NCI-H69 (cell line): ENCODE measurements at regions not wholly inside any gene's neighbourhood (a gene's known extent, or its start where the extent isn't known, plus 50 kb on each side); places are given as distances from the start of the nearest gene placed in this dataset.
A peak's percentile ranks its signal among the peaks of the same experiment; 100 is the strongest.

Source experiments
- DNase-seq: peaks from one replicate; lab custom pipeline; 2025; lab: John Stamatoyannopoulos, UW

DNA sequence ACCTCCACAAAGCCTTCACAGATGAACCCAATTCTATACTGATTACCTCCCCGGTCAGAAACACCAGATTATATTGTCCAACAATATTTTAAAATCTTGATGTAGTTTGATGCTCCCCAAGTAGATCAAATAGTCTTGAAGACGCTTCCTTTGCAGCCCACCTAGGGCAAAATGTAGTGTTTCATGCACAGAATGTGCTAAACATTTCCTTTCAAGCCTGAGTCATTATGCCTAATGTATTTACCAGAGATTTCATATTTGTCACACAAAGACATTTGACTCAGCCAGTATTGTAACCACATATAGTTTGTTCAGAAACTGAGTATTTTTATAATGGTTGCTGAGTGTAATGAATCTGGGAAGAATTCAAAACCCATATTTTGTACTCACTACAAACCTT lies 1396.8 kb downstream of the LRRC4C start:
- no peak for DNase-seq

DNA sequence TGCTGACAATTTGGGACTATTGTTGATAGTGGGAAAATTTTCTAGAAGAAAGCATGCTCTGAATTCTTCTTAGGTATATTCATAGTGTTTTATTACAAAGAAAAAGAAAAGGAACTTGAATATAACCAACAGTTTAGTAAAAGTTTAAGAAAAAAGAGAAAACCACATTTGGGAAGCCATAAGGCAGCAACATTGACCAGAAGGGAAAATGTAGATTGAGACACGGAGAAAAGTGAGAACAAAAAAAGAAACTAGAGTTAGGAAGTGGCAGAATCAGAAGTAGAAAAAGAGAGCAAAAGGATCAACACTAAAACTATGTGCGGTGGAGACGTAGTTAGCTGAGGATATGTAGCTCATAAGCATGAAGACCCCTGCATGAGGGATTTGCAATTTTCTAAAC lies 1398.2 kb downstream of the LRRC4C start:
- no peak for DNase-seq

DNA sequence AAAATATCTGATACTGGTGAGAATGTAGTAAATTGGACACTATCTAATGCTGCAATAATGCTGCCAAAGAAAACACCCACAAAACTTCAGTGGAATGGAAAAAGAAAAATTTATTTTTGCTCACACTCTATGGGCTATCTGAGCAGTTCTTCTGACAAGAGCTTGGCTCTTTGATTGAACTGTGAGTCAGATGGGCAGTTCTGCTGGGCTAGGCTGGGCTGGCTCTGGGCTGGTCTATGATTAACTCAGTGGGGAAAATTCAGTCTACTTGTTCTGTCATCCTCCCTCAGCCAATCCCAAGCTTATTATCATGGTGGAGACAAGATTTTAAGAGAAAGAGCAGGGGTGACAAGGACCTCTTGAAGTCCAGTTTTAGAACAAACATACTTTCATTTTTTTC lies 1404.8 kb downstream of the LRRC4C start:
- no peak for DNase-seq

DNA sequence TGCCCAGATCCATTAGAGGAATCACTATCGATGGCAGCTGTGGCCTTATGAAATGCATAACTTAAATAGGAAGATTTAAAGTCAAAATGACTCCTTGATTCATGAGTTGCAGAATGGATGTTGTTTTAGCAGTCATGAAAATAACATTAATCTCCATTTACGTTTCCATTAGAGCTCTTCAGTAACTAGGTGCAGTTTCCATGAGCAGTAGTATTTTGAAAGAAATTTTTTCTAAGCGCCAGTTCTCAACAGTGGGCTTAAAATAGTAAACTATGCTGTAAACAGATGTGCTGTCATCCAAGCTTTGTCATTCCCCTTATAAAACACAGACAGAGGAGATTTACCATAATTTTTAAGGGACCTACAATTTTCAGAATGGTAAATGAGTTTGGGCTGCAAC lies 1414.1 kb downstream of the LRRC4C start:
- DNase-seq: no peak

DNA sequence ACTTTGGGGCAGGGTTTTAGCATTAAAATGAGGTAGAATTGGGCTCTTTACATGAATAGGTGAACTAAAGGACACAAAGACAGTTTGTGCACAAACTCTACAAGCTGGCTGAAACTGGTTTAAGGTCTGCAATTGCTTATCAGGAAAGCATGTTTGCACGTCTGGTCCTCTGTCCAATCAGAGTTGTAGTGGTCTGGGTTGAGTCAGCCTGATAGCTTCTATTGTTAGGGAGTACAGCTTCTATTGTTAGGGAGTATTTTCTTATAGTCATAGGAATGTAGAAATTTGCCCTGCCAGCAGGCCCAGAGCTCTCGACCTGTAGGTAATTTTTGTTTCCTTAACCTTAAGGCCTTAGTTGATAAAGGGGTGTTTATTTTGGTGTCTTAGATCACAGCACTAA lies 1422.4 kb downstream of the LRRC4C start:
- no peak for DNase-seq

DNA sequence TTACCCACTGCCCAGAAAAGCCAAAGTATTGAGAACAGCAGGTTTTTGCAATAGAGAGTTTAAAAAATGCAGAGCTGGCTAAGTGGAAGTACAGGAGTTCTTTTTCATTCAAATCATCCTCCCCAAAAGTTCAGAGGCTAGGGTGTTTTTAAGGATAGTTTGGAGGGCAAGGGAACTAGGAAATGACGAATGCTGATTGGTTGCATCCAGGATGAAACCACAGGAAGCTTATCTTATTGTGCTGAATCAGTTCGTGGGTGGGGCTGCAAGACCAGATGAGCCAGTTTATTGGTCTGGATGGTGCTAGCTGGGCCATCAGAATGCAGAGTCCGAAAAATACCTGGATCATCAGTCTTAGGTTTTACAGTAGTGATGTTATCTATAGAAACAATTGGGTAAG lies 1427.1 kb downstream of the LRRC4C start:
- no peak for DNase-seq

DNA sequence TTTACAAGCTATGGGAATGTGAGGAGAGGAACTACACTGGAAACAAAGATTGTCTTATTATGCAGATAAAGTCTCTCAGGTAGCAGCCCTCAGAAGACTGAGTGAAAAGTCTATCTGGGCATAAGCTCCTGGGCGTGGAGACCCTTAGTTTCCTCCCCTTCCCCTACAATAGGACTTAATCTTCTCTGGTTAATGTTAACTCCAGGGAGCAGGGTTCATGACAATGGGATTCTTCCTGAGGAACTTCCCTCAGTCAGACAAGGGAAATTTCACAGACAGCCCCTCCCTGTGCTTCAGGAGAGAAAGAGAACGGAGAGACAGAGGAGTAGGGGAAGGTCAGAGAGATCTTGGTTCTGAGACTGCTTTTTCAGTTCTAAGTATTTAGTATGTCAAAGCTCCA lies 1428.6 kb downstream of the LRRC4C start:
- DNase-seq: no peak

DNA sequence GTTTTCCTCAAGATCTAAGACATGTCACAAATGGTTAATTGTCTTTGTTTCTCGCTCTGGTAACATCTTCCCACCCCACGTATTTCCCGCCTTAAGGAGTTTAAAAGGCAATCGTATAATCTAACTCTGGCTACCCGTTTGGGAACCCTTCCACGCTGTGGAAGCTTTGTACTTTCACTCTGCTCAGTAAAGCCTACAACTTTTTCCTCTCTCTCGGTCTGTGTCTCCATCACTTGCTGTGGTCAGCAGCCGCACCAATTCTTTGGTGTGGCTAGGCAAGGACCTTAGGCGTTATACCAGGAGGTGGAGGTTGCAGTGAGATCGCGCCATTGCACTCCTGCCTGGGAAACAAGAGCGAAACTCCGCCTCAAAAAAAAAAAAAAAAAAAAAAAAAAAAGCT lies 1430.1 kb downstream of the LRRC4C start:
- DNase-seq: no peak

DNA sequence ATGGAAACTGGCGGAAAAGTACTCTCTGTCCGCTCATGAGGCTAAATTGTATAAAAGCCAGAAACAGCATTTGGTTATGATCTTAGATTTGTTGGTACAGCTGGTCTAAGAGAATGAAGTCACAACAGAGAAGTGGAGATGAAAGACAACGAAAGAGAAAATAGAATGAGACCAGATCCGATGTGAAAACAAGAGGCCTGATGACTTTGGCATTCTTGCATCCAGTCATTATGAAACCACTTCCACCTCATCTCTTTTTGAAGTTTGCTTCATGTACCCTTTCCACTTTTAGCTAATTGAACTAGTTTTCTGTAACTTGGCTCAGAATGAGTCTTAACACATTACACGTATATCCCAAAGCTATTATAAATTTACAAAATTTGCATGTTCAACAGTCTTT lies 1431.7 kb downstream of the LRRC4C start:
- DNase-seq: no peak

DNA sequence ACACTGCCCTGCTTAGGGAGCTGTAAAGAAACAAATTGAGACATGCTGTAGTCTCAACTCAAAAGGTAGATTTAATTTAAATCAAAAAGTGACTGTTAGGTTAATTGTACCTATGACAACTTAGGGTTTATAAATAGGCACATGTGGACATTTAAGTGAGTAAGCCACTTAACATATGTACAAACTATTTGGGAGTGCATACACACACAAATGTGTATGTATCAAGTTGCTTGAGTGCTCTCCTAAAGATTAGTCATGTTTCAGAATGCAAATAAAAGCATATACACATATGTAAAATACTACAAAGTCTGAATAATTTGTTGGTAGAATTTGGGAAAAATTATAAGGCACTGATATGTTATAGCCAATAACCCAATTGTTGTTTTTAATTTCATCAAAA lies 1435.7 kb downstream of the LRRC4C start:
- DNase-seq: peak; percentile 30

DNA sequence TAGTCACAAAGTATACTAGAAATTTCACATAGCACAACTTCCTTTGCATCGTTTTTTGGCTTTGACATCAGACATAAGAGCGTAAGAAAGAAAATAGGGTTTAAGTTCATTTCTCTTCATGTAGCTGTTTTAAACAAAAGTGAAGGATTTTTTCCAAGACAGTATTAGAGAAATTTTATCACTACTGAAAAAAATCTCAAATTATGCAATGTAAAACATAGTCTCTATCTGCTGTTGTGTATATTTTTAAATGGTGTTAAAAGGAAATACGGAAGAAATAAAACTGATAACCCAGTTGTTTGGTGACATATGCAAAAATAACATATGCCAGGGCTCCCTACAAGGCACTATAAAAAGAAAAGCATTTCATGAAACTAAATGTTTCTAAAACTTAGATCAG lies 1449.4 kb downstream of the LRRC4C start:
- no peak for DNase-seq

DNA sequence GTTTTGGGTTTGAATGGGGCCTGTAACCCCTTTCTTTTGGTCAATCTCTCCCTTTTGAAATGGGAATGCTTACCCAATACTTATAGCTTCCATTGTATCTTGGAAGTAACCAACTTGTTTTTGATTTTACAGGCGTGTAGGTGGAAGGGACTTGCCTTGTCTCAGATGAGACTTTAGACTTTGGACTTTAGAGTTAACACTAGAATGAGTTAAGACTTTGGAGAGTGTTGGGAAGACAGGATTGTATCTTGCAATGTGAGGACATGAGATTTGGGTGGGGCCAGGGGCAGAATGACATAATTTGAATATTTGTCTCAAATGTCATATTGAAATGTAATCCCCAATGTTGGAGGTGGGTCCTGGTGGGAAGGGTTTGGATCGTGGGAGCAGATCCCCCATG lies 1466.9 kb downstream of the LRRC4C start:
- DNase-seq: no peak

DNA sequence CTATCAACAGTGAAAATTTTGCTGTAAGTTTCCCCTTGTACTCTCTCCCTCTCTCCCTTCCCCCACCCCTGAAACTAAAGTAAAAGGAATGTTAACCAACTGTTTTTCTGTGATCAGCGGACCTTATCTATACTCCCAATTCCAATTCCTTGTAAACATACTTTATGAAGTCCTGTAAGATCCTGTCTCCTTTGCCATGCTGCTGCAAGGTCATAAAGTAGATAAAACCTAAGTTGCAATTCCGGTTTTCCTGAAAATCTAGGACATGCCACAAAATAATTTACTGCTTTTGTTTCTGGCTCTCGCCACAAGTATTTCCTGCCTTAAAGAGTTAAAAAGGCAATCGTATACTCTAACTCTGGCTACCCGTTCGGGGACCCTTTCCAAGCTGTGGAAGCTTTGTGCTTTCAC lies 1469.0 kb downstream of the LRRC4C start:
- no peak for DNase-seq

DNA sequence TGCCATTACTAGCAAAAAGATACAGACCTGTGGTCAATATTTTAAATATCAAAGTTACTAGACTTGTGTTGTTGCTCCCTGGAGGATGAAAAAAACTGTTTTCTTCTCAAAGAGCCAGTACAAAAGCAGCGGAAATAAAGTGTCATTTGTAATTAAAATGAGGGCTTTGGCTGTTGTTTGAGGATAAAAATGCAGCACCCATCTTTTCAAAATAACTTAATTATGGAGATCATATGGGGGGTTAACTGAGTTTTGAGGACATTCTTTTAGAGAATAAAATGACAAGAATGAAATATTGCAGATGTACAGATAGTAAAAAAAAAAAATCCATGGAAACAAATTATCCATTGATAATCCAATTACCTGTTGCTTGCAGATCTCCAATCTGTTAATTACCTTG lies 1484.4 kb downstream of the LRRC4C start:
- DNase-seq: no peak

DNA sequence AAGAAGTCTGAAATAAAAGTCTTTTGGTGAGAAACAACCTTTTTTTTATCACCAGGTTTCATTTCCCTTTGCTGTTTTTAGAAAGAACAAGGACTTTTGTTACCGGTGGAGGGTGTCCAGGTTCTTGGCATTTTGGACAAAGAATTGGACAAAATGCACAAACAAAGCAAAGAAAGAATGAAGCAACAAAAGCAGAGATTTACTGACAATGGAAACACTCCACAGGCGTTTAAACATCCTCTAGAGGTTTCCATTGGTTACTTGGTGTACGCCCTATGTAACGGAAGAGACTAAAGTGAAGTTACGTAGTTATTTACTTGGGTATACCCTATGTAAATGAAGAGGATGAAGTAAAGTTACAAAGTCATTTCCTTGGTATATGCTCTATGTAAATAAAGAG lies 1487.0 kb downstream of the LRRC4C start:
- DNase-seq: no peak

DNA sequence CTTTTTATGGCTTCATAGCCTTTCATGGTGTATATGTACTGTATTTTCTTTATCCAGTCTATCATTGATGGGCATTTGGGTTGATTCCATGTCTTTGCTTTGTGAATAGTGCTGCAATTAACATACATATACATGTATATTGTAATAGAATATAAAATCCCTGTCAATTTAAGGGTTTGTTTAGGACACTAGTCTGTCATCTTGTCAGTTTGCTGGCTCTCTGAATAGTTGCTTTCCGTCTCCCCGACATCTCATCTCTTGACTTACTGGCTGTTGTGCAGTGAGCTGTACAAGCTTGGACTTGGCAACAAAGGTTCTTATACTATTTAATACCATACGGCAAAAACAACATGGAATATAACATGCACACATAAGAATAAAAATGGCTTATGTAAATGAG lies 1487.5 kb downstream of the LRRC4C start:
- no peak for DNase-seq

DNA sequence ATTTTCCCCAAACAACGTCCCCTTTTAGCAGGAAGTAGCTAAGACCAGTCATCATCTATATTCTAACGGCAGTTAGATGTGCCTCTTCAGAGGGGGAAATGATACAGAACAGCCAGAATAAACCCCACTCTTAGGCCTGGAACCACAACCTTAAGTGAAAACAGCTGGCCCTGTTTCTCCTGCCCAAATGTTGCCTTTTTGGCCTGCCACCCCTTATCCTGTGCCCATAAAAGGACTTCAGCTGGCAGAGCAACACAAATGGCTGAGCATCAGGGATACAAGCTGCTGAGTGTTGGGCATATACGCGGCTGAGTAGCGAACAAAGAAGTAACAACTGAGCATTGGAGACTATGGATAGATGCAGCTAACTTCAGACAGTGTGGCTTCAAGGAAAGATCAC lies 1491.4 kb downstream of the LRRC4C start:
- DNase-seq: no peak

DNA sequence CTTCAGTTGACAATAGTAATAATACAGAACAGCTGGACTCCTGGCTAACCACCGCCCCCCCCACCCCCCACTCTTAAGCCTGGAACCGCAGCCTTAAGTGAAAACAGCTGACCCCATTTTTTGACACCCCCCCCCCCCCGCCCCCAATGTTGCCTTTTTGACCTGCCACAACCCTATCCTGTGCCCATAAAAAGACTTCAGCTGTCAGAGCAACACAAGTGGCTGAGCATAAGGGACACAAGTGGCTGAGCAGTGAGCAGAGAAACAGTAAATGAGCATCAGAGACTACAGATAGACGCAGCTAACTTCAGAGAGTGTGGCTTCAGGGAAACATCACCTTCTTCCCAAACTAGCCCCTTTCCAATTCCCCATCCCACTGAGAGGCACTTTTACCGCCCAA lies 1493.8 kb downstream of the LRRC4C start:
- DNase-seq: no peak

DNA sequence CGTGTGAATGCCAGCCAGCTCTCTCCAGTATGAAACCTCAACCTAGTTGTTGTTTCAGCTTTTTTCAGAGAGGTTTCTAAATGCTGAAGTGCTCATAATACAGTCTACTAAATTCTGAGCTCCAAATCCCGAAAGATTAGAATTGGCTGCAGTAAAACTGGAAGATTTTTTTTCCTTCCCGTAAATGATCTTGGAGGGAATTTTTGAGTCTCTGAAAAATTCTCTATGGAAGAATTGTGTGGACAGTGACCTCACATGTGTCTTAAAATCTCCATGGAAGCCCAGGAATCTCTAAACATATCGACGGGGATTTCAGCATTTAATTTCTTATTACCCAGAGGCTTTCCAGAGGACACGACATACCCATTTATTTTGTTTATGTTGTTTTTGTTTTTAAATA lies 1499.2 kb downstream of the LRRC4C start:
- DNase-seq: no peak

DNA sequence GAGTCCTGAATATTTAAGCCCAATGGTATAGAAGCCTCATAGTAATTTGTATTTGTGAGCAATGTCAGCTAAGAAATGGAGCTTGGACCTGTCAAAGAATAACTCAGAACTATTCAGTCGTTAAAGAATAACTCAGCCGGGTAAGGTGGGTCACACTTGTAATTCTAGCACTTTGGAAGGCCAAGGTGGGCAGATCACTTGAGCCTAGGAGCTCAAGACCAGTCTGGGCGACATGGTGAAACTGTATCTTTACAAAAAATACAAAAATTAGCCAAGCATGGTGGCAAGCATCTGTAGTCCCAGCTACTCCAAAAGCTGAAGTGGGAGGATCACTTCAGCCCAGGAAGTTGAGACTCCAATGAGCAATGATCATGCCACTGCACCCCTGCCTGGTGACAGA lies 1526.5 kb downstream of the LRRC4C start:
- no peak for DNase-seq

DNA sequence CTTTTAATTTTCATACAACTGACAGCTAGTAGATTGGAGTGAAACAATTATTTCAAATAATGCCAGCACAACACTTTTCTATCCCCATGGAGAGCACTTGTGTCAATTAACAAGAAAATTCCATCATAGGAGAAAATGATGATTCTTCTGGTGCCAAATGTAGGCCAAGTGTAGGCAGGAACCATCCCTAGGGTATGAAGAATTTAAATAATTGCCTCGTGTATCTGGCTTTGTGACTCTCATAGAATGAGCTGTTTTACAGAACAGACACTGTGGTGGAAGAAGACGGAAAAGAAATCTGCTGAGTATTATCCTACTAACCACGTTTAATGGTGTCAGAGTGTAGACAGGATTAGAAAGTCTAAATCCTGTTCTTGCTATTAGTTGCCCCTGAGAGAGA lies 1542.2 kb downstream of the LRRC4C start:
- no peak for DNase-seq

DNA sequence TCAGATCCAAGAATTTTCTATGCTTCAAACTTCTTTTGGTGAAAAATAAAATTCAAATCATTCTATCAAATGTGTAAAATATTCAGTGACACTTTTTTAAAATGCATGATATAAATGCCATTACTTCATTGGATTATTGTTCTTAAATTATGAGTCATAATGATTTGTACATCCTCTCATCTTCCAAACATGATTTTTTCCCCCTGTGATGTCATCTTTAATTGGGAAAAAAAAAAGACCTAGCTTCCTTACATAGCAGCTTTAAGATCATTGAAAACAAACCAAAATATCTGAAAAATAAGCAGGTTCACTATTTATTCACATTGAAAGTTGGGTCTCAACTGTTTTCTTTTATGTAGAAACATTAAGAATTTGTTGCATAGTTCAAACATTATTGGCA lies 1549.4 kb downstream of the LRRC4C start:
- no peak for DNase-seq

DNA sequence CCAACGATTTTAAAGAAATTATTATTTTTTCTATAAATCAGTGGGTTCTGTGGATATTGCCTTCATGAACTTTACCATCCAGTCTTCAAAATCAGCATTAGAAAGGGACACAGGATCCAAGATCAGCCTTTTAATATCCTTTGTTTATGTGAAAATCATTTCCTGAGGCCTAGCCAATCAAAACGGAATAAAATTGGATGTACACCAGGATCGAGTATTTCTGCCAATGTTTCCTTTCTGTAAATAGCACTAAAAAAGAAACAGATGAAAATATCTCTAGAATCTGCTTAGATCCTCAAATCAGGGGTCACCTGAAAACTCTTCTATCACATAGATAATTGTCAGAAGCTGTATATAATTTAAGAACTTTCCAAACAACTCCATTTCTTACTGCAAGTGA lies 1598.5 kb downstream of the LRRC4C start:
- no peak for DNase-seq

DNA sequence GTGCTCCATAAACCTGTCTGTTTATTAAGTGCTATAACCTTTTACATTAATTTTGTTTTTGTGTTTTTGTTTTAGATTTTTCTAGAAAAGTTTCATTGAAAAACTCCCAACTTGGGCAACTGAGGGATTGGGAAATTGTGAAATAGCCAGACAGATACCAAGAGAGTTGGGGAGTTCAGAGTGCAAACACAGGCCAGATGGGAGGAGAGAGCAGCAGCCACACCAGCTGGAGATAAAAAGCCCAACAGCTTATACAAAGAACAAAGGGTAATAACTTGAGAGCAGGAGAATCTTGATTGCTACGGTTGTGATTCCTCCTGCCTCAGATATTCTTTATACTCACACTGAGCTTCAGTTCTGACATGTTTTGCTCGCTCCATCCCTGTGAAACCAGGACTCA lies 1642.2 kb downstream of the LRRC4C start:
- DNase-seq: no peak

DNA sequence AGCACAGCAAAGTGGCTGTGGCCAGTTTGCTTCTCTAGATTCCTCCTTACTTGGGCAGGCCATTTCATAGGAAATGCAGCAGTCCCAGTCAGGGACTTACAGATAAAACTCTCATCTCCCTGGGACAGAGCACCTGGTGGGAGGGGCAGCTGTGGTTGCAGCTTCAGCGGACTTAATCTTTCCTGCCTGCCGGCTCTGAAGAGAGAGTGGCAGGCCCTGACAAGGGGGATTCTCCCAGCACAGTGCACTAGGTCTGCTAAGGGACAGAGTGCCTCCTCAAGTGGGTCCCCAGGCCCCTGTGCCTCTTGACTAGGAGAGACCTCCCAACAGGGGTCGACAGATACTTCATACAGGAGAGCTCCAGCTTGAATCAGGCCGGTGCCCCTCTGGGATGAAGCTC lies 1649.1 kb downstream of the LRRC4C start:
- DNase-seq: no peak
